ENCODE measurements at regions not wholly inside any gene's neighbourhood (a gene's known extent, or its start where the extent isn't known, plus 50 kb on each side); places are given as distances from the start of the nearest gene placed in this dataset.
"Not testable (repeated sequence)": the region's sequence is repeated elsewhere in the genome, so short reads cannot be mapped to it uniquely, and the experiment has no call there.

DNA sequence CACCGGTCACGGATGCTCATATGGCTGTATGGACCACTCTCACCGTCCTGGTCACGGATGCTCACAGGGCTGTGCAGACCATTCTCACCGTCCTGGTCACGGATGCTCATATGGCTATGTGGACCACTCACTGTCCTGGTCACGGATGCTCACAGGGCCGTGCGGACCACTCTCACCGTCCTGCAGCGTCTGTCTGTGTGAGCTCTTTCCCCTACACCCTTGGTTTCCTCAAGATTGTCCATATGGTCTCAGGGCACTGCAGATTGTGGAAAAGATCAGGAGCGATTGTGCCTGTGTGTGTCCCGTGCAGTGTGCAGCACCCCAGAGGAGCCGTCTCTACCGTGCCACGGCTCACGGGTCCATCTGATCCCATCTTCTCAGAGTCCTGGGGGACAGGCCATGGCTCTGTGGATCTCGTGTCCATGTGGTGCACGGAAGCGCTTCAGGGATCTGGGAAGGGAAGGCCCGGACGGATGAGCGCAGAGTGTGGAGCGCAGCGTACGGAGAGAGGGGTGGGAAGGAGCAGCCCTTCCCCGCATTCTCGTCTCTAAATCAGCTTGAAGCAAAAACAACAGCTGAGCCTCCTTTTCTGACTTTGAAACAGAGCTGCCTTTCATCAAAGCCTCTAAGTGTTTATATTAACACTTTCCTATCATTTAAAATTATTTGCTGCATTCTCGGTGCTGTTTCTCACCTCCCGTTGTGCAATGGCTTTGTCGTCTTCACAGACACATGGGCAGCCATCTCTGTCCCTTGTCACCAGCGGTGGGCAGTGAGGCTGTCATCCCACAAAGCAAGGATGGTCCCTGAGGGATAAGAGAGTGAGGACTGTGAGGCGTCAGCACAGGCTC is 208.0 kb downstream of the BANP start:
- H3K4me3 Mint-ChIP-seq (ENCODE audit: unreplicated experiment) = not testable (repeated sequence)

GRCh38 chr16:88159897-88160335 is 208.7 kb downstream of the BANP start:
- DNase-seq (ENCODE audit: low read depth); H3K4me2 ChIP-seq (ENCODE audit: low read length); FAIRE-seq: not testable (repeated sequence)

More for the DNA sequence above, 208.0 kb downstream of the BANP start:
- not testable (repeated sequence) for H3K27ac Mint-ChIP-seq (ENCODE audit: unreplicated experiment); H3K36me3 Mint-ChIP-seq (ENCODE audit: low read depth, unreplicated experiment); H3K9me3 Mint-ChIP-seq (ENCODE audit: unreplicated experiment); H4K20me1 ChIP-seq (ENCODE audit: insufficient read depth, low read length); DNase-seq (ENCODE audit: low read depth); H3K36me3 ChIP-seq (ENCODE audit: insufficient read depth, low read length); H3K4me3 ChIP-seq (ENCODE audit: insufficient read depth, low read depth, low read length); H3K4me1 Mint-ChIP-seq (ENCODE audit: low read depth, unreplicated experiment); H3K27me3 ChIP-seq (ENCODE audit: insufficient read depth, low read length); H3K9me3 ChIP-seq (ENCODE audit: insufficient read depth, low read depth, low read length); H3K4me2 ChIP-seq (ENCODE audit: low read length); H3K79me2 ChIP-seq (ENCODE audit: insufficient read depth, low read length); FAIRE-seq; H3K4me1 ChIP-seq (ENCODE audit: insufficient read depth, low read length); H3K9ac ChIP-seq (ENCODE audit: low read length); H3K27ac ChIP-seq (ENCODE audit: low read depth, low read length); H2AFZ ChIP-seq (ENCODE audit: low read depth, low read length)
- peaks cover 35% of the 10 kb centered on the region for H3K27me3 Mint-ChIP-seq (ENCODE audit: low read depth, unreplicated experiment)

GRCh38 chr16:88161191-88161590 is 210.0 kb downstream of the BANP start:
- peak; percentile 17 for FAIRE-seq

More at GRCh38 chr16:88159897-88160335, 208.7 kb downstream of the BANP start:
- H3K4me3 Mint-ChIP-seq (ENCODE audit: unreplicated experiment); H3K9me3 ChIP-seq (ENCODE audit: insufficient read depth, low read depth, low read length); H3K9me3 Mint-ChIP-seq (ENCODE audit: unreplicated experiment); H3K36me3 Mint-ChIP-seq (ENCODE audit: low read depth, unreplicated experiment); H3K4me1 Mint-ChIP-seq (ENCODE audit: low read depth, unreplicated experiment); H3K27ac ChIP-seq (ENCODE audit: low read depth, low read length); H4K20me1 ChIP-seq (ENCODE audit: insufficient read depth, low read length); H3K79me2 ChIP-seq (ENCODE audit: insufficient read depth, low read length); H3K36me3 ChIP-seq (ENCODE audit: insufficient read depth, low read length); H3K4me3 ChIP-seq (ENCODE audit: insufficient read depth, low read depth, low read length); H3K9ac ChIP-seq (ENCODE audit: low read length); H2AFZ ChIP-seq (ENCODE audit: low read depth, low read length); H3K27ac Mint-ChIP-seq (ENCODE audit: unreplicated experiment); H3K4me1 ChIP-seq (ENCODE audit: insufficient read depth, low read length); H3K27me3 ChIP-seq (ENCODE audit: insufficient read depth, low read length): not testable (repeated sequence)
- H3K27me3 Mint-ChIP-seq (ENCODE audit: low read depth, unreplicated experiment) = peaks cover 34% of the 10 kb centered on the region

GRCh38 chr16:88161623-88162275 is 210.5 kb downstream of the BANP start:
- H3K9me3 ChIP-seq (ENCODE audit: insufficient read depth, low read depth, low read length); H3K36me3 ChIP-seq (ENCODE audit: insufficient read depth, low read length); H3K27me3 ChIP-seq (ENCODE audit: insufficient read depth, low read length); H2AFZ ChIP-seq (ENCODE audit: low read depth, low read length); H3K4me3 ChIP-seq (ENCODE audit: insufficient read depth, low read depth, low read length); H3K79me2 ChIP-seq (ENCODE audit: insufficient read depth, low read length); H3K36me3 Mint-ChIP-seq (ENCODE audit: low read depth, unreplicated experiment); H3K27ac Mint-ChIP-seq (ENCODE audit: unreplicated experiment); H3K27ac ChIP-seq (ENCODE audit: low read depth, low read length); H3K4me1 ChIP-seq (ENCODE audit: insufficient read depth, low read length); H3K4me1 Mint-ChIP-seq (ENCODE audit: low read depth, unreplicated experiment); H3K4me2 ChIP-seq (ENCODE audit: low read length); H3K9ac ChIP-seq (ENCODE audit: low read length); DNase-seq (ENCODE audit: low read depth); H4K20me1 ChIP-seq (ENCODE audit: insufficient read depth, low read length); H3K4me3 Mint-ChIP-seq (ENCODE audit: unreplicated experiment); H3K9me3 Mint-ChIP-seq (ENCODE audit: unreplicated experiment): not testable (repeated sequence)
- FAIRE-seq = peak; percentile 45
- H3K27me3 Mint-ChIP-seq (ENCODE audit: low read depth, unreplicated experiment) = peaks cover 27% of the 10 kb centered on the region

More at GRCh38 chr16:88161191-88161590, 210.0 kb downstream of the BANP start:
- not testable (repeated sequence) for H2AFZ ChIP-seq (ENCODE audit: low read depth, low read length); H3K79me2 ChIP-seq (ENCODE audit: insufficient read depth, low read length); H3K9me3 ChIP-seq (ENCODE audit: insufficient read depth, low read depth, low read length); H3K27ac Mint-ChIP-seq (ENCODE audit: unreplicated experiment); H3K4me3 ChIP-seq (ENCODE audit: insufficient read depth, low read depth, low read length); DNase-seq (ENCODE audit: low read depth); H3K4me2 ChIP-seq (ENCODE audit: low read length); H3K27ac ChIP-seq (ENCODE audit: low read depth, low read length); H3K36me3 ChIP-seq (ENCODE audit: insufficient read depth, low read length); H3K4me3 Mint-ChIP-seq (ENCODE audit: unreplicated experiment); H3K27me3 ChIP-seq (ENCODE audit: insufficient read depth, low read length); H3K36me3 Mint-ChIP-seq (ENCODE audit: low read depth, unreplicated experiment); H4K20me1 ChIP-seq (ENCODE audit: insufficient read depth, low read length); H3K4me1 ChIP-seq (ENCODE audit: insufficient read depth, low read length); H3K9ac ChIP-seq (ENCODE audit: low read length); H3K4me1 Mint-ChIP-seq (ENCODE audit: low read depth, unreplicated experiment); H3K9me3 Mint-ChIP-seq (ENCODE audit: unreplicated experiment)
- peaks cover 28% of the 10 kb centered on the region for H3K27me3 Mint-ChIP-seq (ENCODE audit: low read depth, unreplicated experiment)

GRCh38 chr16:88162778-88163177 is 211.5 kb downstream of the BANP start:
- not testable (repeated sequence) for H4K20me1 ChIP-seq (ENCODE audit: insufficient read depth, low read length); H3K27ac ChIP-seq (ENCODE audit: low read depth, low read length); H3K4me1 Mint-ChIP-seq (ENCODE audit: low read depth, unreplicated experiment); FAIRE-seq; H3K79me2 ChIP-seq (ENCODE audit: insufficient read depth, low read length); H3K9me3 Mint-ChIP-seq (ENCODE audit: unreplicated experiment); H2AFZ ChIP-seq (ENCODE audit: low read depth, low read length); H3K9me3 ChIP-seq (ENCODE audit: insufficient read depth, low read depth, low read length); H3K4me3 ChIP-seq (ENCODE audit: insufficient read depth, low read depth, low read length); H3K27ac Mint-ChIP-seq (ENCODE audit: unreplicated experiment); H3K9ac ChIP-seq (ENCODE audit: low read length); H3K36me3 ChIP-seq (ENCODE audit: insufficient read depth, low read length); DNase-seq (ENCODE audit: low read depth); H3K4me2 ChIP-seq (ENCODE audit: low read length); H3K36me3 Mint-ChIP-seq (ENCODE audit: low read depth, unreplicated experiment); H3K4me3 Mint-ChIP-seq (ENCODE audit: unreplicated experiment); H3K4me1 ChIP-seq (ENCODE audit: insufficient read depth, low read length); H3K27me3 ChIP-seq (ENCODE audit: insufficient read depth, low read length)
- H3K27me3 Mint-ChIP-seq (ENCODE audit: low read depth, unreplicated experiment) = peaks cover 27% of the 10 kb centered on the region
